ENCODE measurements at regions not wholly inside any gene's neighbourhood (a gene's known extent, or its start where the extent isn't known, plus 50 kb on each side); places are given as distances from the start of the nearest gene placed in this dataset.

GRCh38 chr10:78729366-78729765 is 339.4 kb upstream of the ZMIZ1 start:
- DNase-seq = no peak

DNA sequence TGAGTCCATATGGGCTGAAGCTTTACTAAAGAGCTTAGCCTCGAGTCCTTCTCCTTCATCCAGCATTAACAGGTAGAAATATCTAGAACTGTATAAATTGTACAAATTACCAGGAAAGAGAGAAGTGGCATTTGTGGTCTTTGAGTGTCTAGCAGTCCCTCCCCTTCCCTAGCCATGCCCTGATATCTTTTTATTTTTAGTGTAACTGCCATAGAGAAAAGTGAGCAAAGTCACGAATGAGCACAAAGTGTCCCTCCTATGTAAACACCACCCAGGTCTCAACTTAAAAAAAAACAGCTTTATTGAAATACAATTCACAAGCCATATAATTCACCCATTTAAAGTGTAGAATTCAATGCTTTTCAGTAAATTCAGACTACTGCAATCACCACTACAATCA is 339.0 kb upstream of the ZMIZ1 start:
- no peak for DNase-seq

DNA sequence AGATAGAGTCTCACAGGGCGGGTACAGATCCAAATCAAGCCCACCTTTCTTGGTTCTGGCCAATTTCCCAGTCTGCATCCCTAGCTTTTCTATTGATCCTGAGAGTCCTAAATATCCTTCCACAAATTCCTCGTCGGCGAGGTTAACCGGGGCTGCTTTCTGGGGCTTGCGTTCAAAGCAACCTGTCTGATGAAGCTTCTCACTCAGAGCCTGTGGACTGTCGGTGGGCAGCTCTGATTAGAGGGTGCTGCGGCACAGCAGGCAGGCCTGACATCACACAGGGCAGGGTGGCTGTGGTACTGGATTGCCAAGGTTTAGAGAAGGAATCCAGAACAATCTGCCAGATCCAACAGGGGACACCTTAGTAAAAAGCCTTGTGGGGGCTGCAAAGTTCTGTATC is 338.0 kb upstream of the ZMIZ1 start:
- DNase-seq = no peak

GRCh38 chr10:78731675-78732074 is 337.1 kb upstream of the ZMIZ1 start:
- no peak for DNase-seq

DNA sequence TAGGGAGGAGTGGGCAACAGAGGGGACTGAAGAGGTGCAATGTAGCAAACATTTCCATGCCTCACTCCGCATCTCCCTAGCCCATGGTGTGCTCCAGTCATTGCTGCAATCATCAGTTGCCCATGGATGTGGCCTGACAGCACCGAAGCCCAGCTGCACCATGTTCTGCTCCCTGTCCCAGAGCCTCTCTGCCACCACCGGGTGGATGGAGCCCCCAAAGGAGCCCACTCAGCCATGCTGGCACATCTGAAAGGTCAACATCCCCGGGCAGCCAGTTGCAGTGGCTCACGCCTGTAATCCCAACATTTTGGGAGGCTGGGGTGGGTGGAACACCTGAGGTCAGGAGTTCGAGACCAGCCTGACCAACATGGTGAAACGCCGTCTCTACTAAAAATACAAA is 336.4 kb upstream of the ZMIZ1 start:
- no peak for DNase-seq

GRCh38 chr10:78736926-78737630 is 331.7 kb upstream of the ZMIZ1 start:
- no peak for DNase-seq

DNA sequence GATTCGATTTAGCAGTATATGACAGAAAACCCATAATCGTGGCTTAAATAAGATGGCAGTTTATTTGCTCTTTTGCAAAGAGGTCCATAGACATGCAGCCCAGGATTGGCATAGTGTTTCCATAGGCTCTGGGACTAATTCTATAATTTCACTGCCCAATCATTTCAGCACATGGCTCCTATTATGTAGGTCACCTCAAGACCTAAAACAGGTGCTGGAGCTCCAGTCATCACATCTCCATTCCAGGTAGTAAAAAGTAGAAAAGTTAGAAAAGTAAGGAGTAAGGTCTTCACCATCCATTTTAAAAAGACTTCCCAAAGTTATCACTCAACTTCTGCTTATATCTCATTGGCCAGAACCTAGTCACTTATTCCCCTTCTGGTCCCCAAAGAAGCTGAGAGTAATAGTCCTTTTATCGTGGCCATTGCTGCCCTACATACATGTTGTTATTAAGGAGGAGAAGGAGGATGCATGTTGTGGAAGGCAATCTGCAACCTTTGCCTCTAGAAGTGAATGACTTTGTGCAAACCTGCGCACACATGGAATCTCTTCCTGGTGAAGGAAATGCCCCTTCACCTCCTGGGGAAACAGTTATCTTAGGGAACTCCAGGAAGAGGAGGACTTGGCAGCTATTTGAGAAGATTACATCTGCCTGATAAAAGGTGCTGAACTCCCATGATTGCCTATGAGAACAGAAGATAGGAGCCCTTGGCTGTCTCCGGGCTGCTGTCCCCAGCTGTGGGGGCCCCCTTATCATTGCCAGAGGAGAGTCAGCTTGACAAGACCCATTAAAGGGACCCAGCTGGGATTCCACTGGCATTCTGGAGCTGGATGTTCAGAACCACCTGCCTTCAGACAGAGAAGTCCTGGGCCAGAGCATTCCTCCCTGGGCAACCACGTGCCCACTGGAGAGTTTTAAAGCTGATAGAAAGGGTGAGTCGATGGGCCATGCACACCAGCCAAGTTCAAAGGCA is 330.6 kb upstream of the ZMIZ1 start:
- no peak for DNase-seq

DNA sequence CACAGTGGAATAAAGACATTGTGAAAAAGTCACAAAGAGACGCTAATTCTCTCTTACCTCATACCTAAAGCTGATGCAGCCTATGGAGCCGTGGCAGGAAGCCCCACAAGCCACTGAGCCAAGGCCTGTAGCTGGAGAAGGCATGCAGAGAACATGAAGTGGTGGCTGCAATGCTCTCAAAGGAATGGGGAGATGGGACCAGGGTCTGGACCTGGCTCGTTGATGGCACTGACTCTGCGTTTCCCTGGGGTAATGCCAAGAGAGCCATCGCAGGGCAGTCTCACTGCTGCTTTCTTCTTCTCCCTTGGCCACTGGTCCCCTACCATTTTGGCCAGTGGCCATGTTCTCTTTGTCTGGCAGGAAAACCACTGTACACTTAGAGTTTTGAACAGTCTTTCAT is 329.9 kb upstream of the ZMIZ1 start:
- DNase-seq = no peak

- no peak for DNase-seq
Observed at GRCh38 chr10:78739444-78740053, 329.2 kb upstream of the ZMIZ1 start.

DNA sequence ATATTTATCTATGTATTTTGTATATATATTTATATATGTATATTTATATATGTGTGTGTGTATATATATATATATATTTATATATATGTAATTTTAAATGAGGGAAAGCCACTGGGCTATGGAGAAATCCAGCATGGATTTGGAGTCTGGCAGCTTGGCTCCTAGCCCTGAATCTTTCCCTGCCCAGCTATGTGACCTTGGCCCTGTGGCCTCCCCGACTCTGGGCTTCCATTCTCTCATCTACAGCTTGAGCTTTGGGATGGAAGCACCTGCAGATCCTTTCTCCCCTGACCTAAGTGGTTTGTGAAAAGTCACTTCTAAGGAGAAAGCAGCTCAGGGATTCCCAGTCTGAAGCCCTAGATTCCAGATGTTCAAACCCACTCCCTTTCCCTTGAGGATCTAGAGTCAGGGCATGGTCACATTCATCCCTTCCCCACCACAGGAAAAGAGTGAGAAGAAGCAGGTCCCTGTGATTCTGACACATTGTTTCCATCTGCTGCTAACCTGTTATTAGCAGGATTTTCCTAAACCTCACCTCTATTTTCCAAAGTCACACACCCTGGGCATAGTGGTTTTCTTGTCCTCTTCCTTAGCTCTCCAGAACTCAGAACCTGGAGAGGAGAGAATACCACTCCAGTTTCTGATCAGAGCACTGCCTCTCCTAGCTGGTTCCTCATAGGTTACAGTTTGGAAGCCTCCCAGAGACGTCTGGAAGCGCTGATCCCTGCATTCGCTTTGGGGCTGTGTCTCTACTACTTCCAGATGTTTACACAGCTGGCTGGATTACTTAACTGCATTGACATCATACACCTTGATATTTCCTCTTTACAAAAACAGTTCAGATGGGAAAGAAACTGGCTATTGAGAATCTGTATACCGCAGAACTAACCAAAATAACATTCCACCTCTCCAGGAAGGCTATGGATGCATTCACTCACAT is 327.5 kb upstream of the ZMIZ1 start:
- DNase-seq = no peak

- no peak for DNase-seq
Observed at GRCh38 chr10:78742406-78742729, 326.4 kb upstream of the ZMIZ1 start.

GRCh38 chr10:78742730-78743615 is 325.8 kb upstream of the ZMIZ1 start:
- DNase-seq = no peak

- DNase-seq = no peak
Observed at GRCh38 chr10:78744056-78744455, 324.7 kb upstream of the ZMIZ1 start.

DNA sequence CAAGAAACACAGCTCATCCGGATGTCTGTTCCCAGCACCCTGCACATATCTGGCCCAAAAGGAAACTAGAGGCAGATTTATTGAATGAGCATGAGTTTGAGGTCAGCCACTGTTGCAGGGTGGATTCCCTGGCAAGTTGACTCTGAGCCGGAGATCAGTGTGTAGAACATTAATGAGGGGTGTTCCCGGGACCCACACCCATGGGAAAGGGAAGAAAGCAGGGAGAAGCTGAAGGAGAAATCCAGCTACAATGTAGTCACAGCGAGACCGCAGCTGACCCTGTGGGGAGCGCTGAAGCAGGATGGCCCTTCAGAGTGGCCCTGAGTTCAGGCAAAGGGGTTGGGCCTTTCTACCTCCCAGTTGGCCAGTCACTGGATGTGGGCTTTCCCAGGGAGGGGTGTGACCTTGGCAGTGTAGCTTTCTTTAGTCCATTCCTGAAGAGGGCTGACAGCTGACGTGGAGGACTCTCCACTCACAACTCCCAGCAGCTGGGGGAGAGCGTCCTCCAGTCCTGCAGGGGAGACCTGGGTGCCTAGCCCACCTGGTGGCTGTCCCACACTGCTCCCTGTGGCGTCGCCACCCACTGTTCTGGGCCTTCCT is 324.2 kb upstream of the ZMIZ1 start:
- no peak for DNase-seq

DNA sequence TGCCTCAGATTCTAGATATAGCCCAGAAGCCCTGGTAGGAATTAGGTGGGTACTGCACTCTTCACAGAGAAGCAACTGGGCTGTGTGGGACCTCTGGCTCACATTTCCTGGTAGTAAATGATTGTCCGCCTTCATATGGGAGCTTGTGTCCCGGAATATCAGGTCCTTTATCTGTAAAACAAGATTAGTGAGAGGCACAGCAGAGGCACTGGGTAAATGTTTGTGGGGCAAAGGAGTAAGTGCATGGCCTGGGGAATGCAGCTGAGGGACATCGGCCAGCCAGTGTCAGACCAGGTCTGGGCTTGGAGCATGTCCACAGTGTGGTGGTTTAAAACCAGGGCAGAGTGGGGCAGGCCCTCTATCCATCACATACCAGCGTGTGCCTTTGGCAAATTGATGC is 323.3 kb upstream of the ZMIZ1 start:
- no peak for DNase-seq

- DNase-seq = no peak
Observed at GRCh38 chr10:78746155-78746763, 322.5 kb upstream of the ZMIZ1 start.

DNA sequence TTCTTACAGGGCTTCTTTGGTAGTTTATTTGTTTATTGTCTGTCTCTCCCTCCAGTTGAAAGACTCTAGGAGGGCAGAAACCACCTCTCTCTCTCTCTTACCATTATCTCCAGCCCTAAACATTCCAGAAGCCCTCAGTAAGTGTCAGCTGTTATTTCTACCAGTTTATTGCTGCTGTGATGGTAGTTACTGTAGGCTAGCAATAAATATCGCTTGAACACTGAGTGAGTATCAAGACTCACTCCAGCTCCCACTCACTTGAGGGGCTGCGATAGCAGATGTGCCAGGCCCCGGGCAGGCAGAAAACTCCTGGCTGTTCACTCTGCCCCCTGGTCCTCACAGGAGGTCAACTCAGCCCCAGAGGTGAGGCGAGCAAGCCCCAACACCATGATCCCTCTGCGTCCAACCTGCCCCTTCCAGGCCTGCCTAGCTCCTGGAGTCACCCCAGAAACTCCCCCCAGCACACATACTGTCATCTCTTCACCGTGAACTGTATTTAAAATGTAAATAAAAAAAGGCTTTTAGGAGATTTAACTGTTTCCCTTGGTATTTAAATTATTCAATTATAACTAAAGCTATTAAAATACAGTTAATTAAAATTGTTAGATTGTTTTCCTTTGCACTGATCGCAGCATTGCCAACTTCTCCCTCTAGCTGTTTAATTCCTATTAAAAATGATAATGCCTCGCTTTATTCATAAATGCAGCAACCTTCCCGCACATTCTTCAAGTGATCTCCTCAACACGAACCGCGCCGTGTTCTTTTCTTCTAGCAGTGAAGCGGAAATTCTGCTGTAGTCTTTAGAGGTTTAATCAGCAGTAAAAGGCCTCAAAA is 321.1 kb upstream of the ZMIZ1 start:
- no peak for DNase-seq

GRCh38 chr10:78748235-78748533 is 320.6 kb upstream of the ZMIZ1 start:
- no peak for DNase-seq

- no peak for DNase-seq
Observed at GRCh38 chr10:78749200-78749599, 319.6 kb upstream of the ZMIZ1 start.

DNA sequence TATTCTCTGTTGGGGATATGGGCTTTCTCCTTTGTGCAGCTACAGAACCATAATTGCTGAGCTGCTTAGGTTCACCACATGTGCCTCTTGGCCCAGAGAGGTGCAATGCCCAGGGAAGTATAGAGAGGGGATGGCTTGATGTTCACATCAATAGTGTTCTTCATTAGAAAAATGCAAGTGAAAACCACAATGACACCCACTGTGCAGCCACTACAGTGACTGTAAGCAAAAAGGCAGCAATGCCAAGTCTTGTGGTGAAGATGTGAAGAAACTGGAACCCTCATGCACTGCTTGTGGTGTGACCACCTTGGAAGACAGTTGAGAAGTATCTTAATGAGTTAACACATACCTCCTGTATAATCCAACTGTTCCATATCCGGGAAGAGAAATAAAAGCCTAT is 318.9 kb upstream of the ZMIZ1 start:
- DNase-seq = no peak

Data from CD4-positive, alpha-beta T cell treated with Interleukin-15 for 1 hour (primary cell).